Fibroblast of pulmonary artery (primary cell): ENCODE measurements at regions not wholly inside any gene's neighbourhood (a gene's known extent, or its start where the extent isn't known, plus 50 kb on each side); places are given as distances from the start of the nearest gene placed in this dataset.

ENCODE experiments used
- DNase-seq: peaks from one replicate; pipeline ENCODE4 v3.0.0-alpha.2; 2010; ENCODE audit warnings: low read depth
- H3K4me3 ChIP-seq: replicated peaks from 2 replicates; pipeline ENCODE4 v1.5.1; 2011; ENCODE audit warnings: low read depth, mild to moderate bottlenecking, control low read depth, low read length, moderate library complexity
- TF ChIP-seq, protein P1 (sequence below): IDR thresholded peaks from 2 replicates; pipeline ENCODE4 v1.5.1; 2011; ENCODE audit warnings: mild to moderate bottlenecking, control low read depth, low read length, inconsistent platforms; ENCODE audit errors: missing control alignments

DNA sequence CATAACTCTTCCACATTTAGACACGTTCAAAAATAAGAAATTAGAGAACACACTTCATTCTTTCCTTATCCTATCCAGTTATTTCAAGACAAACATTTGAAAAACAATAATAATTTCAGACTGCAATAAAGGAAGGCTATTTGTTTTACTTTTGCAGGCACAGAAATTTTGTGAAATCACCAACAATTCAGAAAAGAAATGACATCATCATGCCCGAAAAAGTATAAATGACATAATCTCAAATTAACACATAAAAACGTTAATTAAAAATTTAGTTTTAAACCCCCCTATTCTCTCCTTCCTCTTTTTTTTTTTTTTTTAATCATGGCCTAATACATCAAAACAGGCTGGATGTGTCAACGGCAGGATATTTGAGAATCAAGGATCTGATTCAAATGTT, 468.4 kb upstream of the RBFOX1 start:
- DNase-seq = no peak
- no peak overlapping the region for H3K4me3 ChIP-seq
- TF ChIP-seq, protein P1, sequence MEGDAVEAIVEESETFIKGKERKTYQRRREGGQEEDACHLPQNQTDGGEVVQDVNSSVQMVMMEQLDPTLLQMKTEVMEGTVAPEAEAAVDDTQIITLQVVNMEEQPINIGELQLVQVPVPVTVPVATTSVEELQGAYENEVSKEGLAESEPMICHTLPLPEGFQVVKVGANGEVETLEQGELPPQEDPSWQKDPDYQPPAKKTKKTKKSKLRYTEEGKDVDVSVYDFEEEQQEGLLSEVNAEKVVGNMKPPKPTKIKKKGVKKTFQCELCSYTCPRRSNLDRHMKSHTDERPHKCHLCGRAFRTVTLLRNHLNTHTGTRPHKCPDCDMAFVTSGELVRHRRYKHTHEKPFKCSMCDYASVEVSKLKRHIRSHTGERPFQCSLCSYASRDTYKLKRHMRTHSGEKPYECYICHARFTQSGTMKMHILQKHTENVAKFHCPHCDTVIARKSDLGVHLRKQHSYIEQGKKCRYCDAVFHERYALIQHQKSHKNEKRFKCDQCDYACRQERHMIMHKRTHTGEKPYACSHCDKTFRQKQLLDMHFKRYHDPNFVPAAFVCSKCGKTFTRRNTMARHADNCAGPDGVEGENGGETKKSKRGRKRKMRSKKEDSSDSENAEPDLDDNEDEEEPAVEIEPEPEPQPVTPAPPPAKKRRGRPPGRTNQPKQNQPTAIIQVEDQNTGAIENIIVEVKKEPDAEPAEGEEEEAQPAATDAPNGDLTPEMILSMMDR = no peak

DNA sequence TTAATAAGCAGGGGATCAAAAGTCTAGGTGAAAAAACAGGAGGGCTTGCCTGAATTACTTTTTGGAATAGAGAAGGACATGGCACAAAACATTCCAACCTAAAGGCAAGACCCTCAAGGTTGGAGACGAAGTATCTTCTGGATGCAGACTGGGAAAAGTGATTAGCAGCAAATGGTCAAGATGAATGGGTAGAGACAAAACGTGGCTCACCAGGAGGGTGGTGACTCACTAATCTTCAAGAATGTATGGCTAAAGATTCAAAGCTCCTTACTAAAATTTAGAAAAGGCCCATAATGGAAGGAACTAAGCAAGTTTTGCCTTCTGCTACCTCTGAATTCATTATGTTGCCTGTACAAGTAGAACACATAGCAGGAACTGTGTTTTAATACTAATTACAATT, 469.5 kb upstream of the RBFOX1 start:
- TF ChIP-seq, protein P1 = no peak
- no peak overlapping the region for H3K4me3 ChIP-seq
- DNase-seq = no peak

DNA sequence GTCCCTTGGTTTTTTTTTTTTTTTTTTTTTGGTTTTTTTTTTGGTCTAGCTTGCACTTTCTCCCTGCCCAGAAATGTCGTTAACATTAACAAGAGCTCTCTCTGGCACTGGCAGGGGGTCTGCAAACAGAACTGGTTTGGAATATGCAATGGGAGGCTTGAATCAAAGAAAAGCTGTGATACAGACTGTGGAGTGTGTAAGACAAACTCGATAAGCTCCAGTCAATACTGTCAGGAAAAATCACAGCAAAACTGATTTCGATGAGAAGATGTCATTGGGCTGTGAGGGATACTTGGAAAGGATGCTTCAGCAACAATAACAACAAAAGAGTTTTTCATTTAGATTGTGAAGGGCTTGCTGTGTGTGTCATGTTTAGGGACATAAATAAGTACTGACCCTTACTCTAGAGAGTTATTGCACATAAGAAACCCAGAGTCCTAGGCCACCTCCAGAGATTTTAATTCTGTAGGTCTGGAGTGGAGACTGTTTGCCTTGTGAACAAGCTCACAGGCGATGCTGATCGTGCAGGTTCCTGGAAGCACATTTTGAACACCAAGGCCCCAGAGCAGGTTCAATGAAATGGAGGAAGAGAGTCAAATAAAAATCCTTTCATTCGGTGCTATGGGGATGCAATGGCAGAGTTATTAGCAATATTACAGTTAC, 470.7 kb upstream of the RBFOX1 start:
- DNase-seq = no peak
- no peak overlapping the region for H3K4me3 ChIP-seq
- TF ChIP-seq, protein P1 = no peak

DNA sequence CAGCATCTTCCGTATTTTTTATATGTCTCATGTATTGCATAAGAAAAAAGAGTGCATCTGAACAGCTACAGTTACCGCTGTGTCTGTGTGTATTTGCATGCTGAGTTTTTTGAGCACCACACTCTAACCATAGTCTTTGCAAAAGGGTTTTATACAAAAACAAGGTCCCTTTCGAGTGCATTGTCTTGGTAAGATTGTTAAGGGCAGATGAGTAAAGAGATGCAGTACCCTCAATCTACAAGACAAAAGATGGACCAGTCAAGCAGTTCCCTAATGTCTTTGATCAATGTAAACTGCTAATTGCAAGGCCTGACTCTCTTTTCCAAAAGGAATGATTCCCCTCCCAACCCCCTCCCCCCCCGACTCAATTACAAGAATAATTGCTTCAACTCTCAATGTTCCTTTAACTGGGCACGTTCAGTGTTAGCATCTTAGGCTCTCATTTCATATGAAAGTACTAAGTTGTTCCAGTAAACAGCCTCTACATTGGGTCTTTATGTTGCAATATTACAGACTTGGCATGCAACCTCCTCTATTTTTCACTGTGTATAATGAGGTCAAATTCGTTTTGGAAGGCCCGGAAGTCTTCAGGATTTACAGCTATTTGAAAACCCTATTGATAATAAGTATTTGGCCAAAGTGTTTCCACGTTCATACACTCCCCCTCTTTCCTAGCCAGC, 471.4 kb upstream of the RBFOX1 start:
- TF ChIP-seq, protein P1 = no peak
- DNase-seq = no peak
- H3K4me3 ChIP-seq = no peak overlapping the region

DNA sequence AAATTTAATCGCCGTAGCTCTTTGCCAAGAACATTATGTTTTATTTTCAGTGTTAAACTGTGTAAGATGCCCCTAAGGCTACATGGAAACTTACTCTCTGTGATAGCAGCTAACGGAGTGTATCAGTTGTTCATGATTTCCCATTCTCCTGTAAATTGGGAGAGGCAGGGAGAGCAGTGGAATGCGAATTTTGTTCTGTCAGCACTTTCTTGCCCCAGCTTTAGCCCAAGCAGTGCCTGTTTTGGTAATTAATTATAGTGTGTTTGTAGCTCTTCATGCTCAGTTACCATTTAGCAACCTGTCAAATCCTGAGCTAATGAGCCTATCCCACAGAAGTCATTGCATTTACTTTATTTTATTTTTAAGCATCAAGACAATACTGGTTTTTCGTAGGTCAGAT, 475.1 kb upstream of the RBFOX1 start:
- no peak for DNase-seq
- no peak overlapping the region for H3K4me3 ChIP-seq
- TF ChIP-seq, protein P1 = no peak

DNA sequence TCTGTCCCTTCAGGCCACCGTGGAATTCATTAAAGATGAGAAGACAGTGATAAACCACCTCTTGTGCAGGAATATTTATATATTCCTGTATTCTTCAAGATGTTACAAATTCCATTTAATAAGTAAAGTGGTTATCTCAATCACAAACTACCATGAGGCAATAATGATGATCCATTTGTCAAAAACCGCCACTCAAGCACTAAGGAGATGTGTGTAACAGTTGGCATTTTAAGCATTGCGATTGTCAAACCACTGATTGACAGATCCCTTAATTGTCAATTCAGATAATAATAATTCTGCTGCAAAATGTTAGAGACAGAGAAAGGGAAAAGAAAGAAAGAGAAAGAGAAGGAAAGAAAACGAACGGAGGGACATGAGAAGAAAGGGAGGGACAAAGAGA, 476.1 kb upstream of the RBFOX1 start:
- TF ChIP-seq, protein P1 = no peak
- no peak overlapping the region for H3K4me3 ChIP-seq
- DNase-seq = no peak

DNA sequence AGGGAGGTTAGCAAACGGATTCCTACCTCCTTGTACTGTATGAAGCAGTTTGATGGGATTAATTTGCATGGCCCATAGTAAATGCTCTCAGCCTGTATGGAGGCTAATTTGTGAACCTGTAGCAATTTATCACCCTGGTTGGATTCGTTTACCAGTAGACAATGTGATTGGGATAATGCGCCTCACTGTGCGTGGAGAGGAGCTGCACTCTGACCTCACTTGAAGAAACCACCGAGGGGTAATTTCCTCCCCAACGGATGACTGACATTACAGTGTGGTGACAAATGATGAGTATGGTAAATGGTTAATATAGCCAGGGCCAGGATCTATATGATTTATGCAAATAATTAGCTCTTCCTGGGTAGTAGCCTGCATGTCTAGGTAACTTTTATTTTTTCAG, 479.1 kb upstream of the RBFOX1 start:
- DNase-seq = no peak
- no peak overlapping the region for H3K4me3 ChIP-seq
- TF ChIP-seq, protein P1 = no peak
